ENCODE measurements at regions not wholly inside any gene's neighbourhood (a gene's known extent, or its start where the extent isn't known, plus 50 kb on each side); places are given as distances from the start of the nearest gene placed in this dataset.
A peak's percentile ranks its signal among the peaks of the same experiment; 100 is the strongest.

GRCh38 chr9:19992556-19992955, 203.7 kb upstream of the SLC24A2 start:
- peak in 1 of 2 donors; percentile 42 for DNase-seq (ENCODE audit: low read depth in 1 of 2, low spot score in 1 of 2)
- no peaks in the 10 kb centered on the region for H3K4me1 ChIP-seq (ENCODE audit: low read depth)
- no peak overlapping the region for H3K4me3 ChIP-seq
- H3K27ac ChIP-seq = no peak overlapping the region
- TF ChIP-seq CTCF (IDR thresholded peaks at IDR 0.05; ENCODE audit: low read depth, low read length) = no peak
- no peaks in the 10 kb centered on the region for H3K36me3 ChIP-seq
- no peaks in the 10 kb centered on the region for H3K27me3 ChIP-seq
- no peaks in the 10 kb centered on the region for H3K9me3 ChIP-seq (ENCODE audit: low read depth)

GRCh38 chr9:19989213-19989612, 200.4 kb upstream of the SLC24A2 start:
- Histone ChIP-seq H3K4me3 (no peak overlapping the region), H3K4me1 (ENCODE audit: low read depth) (no peaks in the 10 kb centered on the region), H3K27me3 (no peaks in the 10 kb centered on the region), H3K9me3 (ENCODE audit: low read depth) (no peaks in the 10 kb centered on the region), H3K27ac (no peak overlapping the region), H3K36me3 (no peaks in the 10 kb centered on the region)
- DNase-seq (ENCODE audit: low read depth in 1 of 2, low spot score in 1 of 2) = no peak
- TF ChIP-seq CTCF (IDR thresholded peaks at IDR 0.05; ENCODE audit: low read depth, low read length) = no peak

GRCh38 chr9:19988281-19988680, 199.4 kb upstream of the SLC24A2 start:
- Histone ChIP-seq H3K9me3 (ENCODE audit: low read depth) (no peaks in the 10 kb centered on the region), H3K4me3 (no peak overlapping the region), H3K27ac (no peak overlapping the region), H3K27me3 (no peaks in the 10 kb centered on the region), H3K4me1 (ENCODE audit: low read depth) (no peaks in the 10 kb centered on the region), H3K36me3 (no peaks in the 10 kb centered on the region)
- TF ChIP-seq CTCF (IDR thresholded peaks at IDR 0.05; ENCODE audit: low read depth, low read length) = no peak
- DNase-seq (ENCODE audit: low read depth in 1 of 2, low spot score in 1 of 2) = no peak

- no peaks in the 10 kb centered on the region for H3K27me3 ChIP-seq
- no peak overlapping the region for H3K27ac ChIP-seq
- no peaks in the 10 kb centered on the region for H3K4me1 ChIP-seq (ENCODE audit: low read depth)
- DNase-seq (ENCODE audit: low read depth in 1 of 2, low spot score in 1 of 2) = no peak
- TF ChIP-seq CTCF (IDR thresholded peaks at IDR 0.05; ENCODE audit: low read depth, low read length) = no peak
- H3K9me3 ChIP-seq (ENCODE audit: low read depth) = no peaks in the 10 kb centered on the region
- H3K4me3 ChIP-seq = no peak overlapping the region
- H3K36me3 ChIP-seq = no peaks in the 10 kb centered on the region
Measured at GRCh38 chr9:19985081-19985480, 196.2 kb upstream of the SLC24A2 start.

- no peaks in the 10 kb centered on the region for H3K36me3 ChIP-seq
- H3K9me3 ChIP-seq (ENCODE audit: low read depth) = peaks cover 3% of the 10 kb centered on the region
- no peaks in the 10 kb centered on the region for H3K27me3 ChIP-seq
- DNase-seq (ENCODE audit: low read depth in 1 of 2, low spot score in 1 of 2) = no peak
- no peak overlapping the region for H3K27ac ChIP-seq
- no peak overlapping the region for H3K4me3 ChIP-seq
- peaks cover 14% of the 10 kb centered on the region for H3K4me1 ChIP-seq (ENCODE audit: low read depth)
- TF ChIP-seq CTCF (IDR thresholded peaks at IDR 0.05; ENCODE audit: low read depth, low read length) = no peak
Measured at GRCh38 chr9:19976226-19976625, 187.4 kb upstream of the SLC24A2 start.

- Histone ChIP-seq H3K27ac (no peak overlapping the region), H3K36me3 (no peaks in the 10 kb centered on the region), H3K9me3 (ENCODE audit: low read depth) (peaks cover 3% of the 10 kb centered on the region), H3K4me3 (no peak overlapping the region), H3K4me1 (ENCODE audit: low read depth) (peaks cover 14% of the 10 kb centered on the region), H3K27me3 (no peaks in the 10 kb centered on the region)
- no peak for TF ChIP-seq CTCF (IDR thresholded peaks at IDR 0.05; ENCODE audit: low read depth, low read length)
- DNase-seq (ENCODE audit: low read depth in 1 of 2, low spot score in 1 of 2) = no peak
Measured at GRCh38 chr9:19975499-19975898, 186.7 kb upstream of the SLC24A2 start.
